IPS-20b (cell line): ENCODE measurements at regions not wholly inside any gene's neighbourhood (a gene's known extent, or its start where the extent isn't known, plus 50 kb on each side); places are given as distances from the start of the nearest gene placed in this dataset.

Experiments
- H3K27ac ChIP-seq: one replicate; pipeline ENCODE4 v1.5.1; 2013; ENCODE audit warnings: low read length
- H3K27me3 ChIP-seq: 2 replicates; pipeline ENCODE4 v1.6.1; 2013; ENCODE audit warnings: mild to moderate bottlenecking, low read length, inconsistent platforms; ENCODE audit not compliant: insufficient read depth
- H3K36me3 ChIP-seq: 2 replicates; pipeline ENCODE4 v1.6.1; 2013; ENCODE audit warnings: low read depth, mild to moderate bottlenecking, inconsistent platforms, low read length, moderate library complexity; ENCODE audit not compliant: insufficient read depth
- H3K4me1 ChIP-seq: 2 replicates; pipeline ENCODE4 v1.6.1; 2013; ENCODE audit warnings: mild to moderate bottlenecking, control low read depth, inconsistent platforms, low read length, moderate library complexity; ENCODE audit not compliant: insufficient read depth
- H3K4me3 ChIP-seq: 2 replicates; pipeline ENCODE4 v1.5.1; 2013; ENCODE audit warnings: mild to moderate bottlenecking, low read length, inconsistent platforms
- H3K9ac ChIP-seq: 2 replicates; pipeline ENCODE4 v1.6.1; 2013; ENCODE audit warnings: low read depth, mild to moderate bottlenecking, inconsistent platforms, low read length, moderate library complexity
- H3K9me3 ChIP-seq: 2 replicates; pipeline ENCODE4 v1.6.1; 2013; ENCODE audit warnings: mild to moderate bottlenecking, low read depth, low read length, inconsistent platforms; ENCODE audit not compliant: insufficient read depth

GRCh38 chr10:108840944-108841343 lies 1082.4 kb downstream of the XPNPEP1 start:
- Histone ChIP-seq H3K27me3 (no peaks in the 10 kb centered on the region), H3K27ac (no peak overlapping the region), H3K4me3 (no peak overlapping the region)

GRCh38 chr10:108836362-108836761 lies 1086.9 kb downstream of the XPNPEP1 start:
- Histone ChIP-seq H3K27ac (no peak overlapping the region), H3K4me3 (no peak overlapping the region), H3K36me3 (no peaks in the 10 kb centered on the region), H3K4me1 (no peaks in the 10 kb centered on the region), H3K27me3 (no peaks in the 10 kb centered on the region), H3K9ac (no peak overlapping the region), H3K9me3 (no peaks in the 10 kb centered on the region)

More at GRCh38 chr10:108840944-108841343, 1082.4 kb downstream of the XPNPEP1 start:
- Histone ChIP-seq H3K4me1 (no peaks in the 10 kb centered on the region), H3K9me3 (peaks cover 6% of the 10 kb centered on the region; the same call in 1 of the 2 replicates), H3K9ac (no peak overlapping the region), H3K36me3 (no peaks in the 10 kb centered on the region)

GRCh38 chr10:108822026-108822425 lies 1101.3 kb downstream of the XPNPEP1 start:
- H3K9me3 ChIP-seq: no peaks in the 10 kb centered on the region
- H3K9ac ChIP-seq: no peak overlapping the region
- H3K4me3 ChIP-seq: no peak overlapping the region
- H3K4me1 ChIP-seq: no peaks in the 10 kb centered on the region
- no peaks in the 10 kb centered on the region for H3K27me3 ChIP-seq
- no peak overlapping the region for H3K27ac ChIP-seq
- H3K36me3 ChIP-seq: no peaks in the 10 kb centered on the region

GRCh38 chr10:108819302-108819701 lies 1104.0 kb downstream of the XPNPEP1 start:
- Histone ChIP-seq H3K4me1 (no peaks in the 10 kb centered on the region), H3K27me3 (no peaks in the 10 kb centered on the region), H3K9me3 (no peaks in the 10 kb centered on the region), H3K27ac (no peak overlapping the region), H3K9ac (no peak overlapping the region), H3K4me3 (no peak overlapping the region), H3K36me3 (no peaks in the 10 kb centered on the region)

GRCh38 chr10:108817584-108817983 lies 1105.7 kb downstream of the XPNPEP1 start:
- no peak overlapping the region for H3K27ac ChIP-seq
- H3K4me1 ChIP-seq: no peaks in the 10 kb centered on the region
- no peaks in the 10 kb centered on the region for H3K36me3 ChIP-seq
- H3K9ac ChIP-seq: no peak overlapping the region
- H3K4me3 ChIP-seq: no peak overlapping the region
- no peaks in the 10 kb centered on the region for H3K27me3 ChIP-seq
- H3K9me3 ChIP-seq: no peaks in the 10 kb centered on the region

GRCh38 chr10:108817135-108817534 lies 1106.2 kb downstream of the XPNPEP1 start:
- Histone ChIP-seq H3K9me3 (no peaks in the 10 kb centered on the region), H3K4me1 (no peaks in the 10 kb centered on the region), H3K4me3 (no peak overlapping the region), H3K9ac (no peak overlapping the region), H3K27me3 (no peaks in the 10 kb centered on the region), H3K36me3 (no peaks in the 10 kb centered on the region), H3K27ac (no peak overlapping the region)

GRCh38 chr10:108812906-108813305 lies 1110.4 kb downstream of the XPNPEP1 start:
- H3K4me3 ChIP-seq: no peak overlapping the region
- no peak overlapping the region for H3K9ac ChIP-seq
- H3K27ac ChIP-seq: no peak overlapping the region
- H3K4me1 ChIP-seq: no peaks in the 10 kb centered on the region
- no peaks in the 10 kb centered on the region for H3K9me3 ChIP-seq
- no peaks in the 10 kb centered on the region for H3K36me3 ChIP-seq
- no peaks in the 10 kb centered on the region for H3K27me3 ChIP-seq

GRCh38 chr10:108812296-108812695 lies 1111.0 kb downstream of the XPNPEP1 start:
- no peaks in the 10 kb centered on the region for H3K36me3 ChIP-seq
- H3K27ac ChIP-seq: no peak overlapping the region
- H3K9me3 ChIP-seq: no peaks in the 10 kb centered on the region
- no peaks in the 10 kb centered on the region for H3K4me1 ChIP-seq
- H3K27me3 ChIP-seq: no peaks in the 10 kb centered on the region
- no peak overlapping the region for H3K4me3 ChIP-seq
- no peak overlapping the region for H3K9ac ChIP-seq

GRCh38 chr10:108808228-108808627 lies 1115.1 kb downstream of the XPNPEP1 start:
- H3K36me3 ChIP-seq: no peaks in the 10 kb centered on the region
- H3K9me3 ChIP-seq: no peaks in the 10 kb centered on the region
- no peak overlapping the region for H3K27ac ChIP-seq
- H3K4me3 ChIP-seq: no peak overlapping the region
- H3K4me1 ChIP-seq: no peaks in the 10 kb centered on the region
- H3K27me3 ChIP-seq: no peaks in the 10 kb centered on the region
- no peak overlapping the region for H3K9ac ChIP-seq

GRCh38 chr10:108801775-108802517 lies 1121.4 kb downstream of the XPNPEP1 start:
- Histone ChIP-seq H3K9me3 (no peaks in the 10 kb centered on the region), H3K27me3 (no peaks in the 10 kb centered on the region)

GRCh38 chr10:108801220-108801619 lies 1122.1 kb downstream of the XPNPEP1 start:
- Histone ChIP-seq H3K27ac (no peak overlapping the region), H3K9me3 (no peaks in the 10 kb centered on the region), H3K27me3 (no peaks in the 10 kb centered on the region), H3K9ac (no peak overlapping the region), H3K4me3 (no peak overlapping the region), H3K36me3 (no peaks in the 10 kb centered on the region), H3K4me1 (no peaks in the 10 kb centered on the region)

More at GRCh38 chr10:108801775-108802517, 1121.4 kb downstream of the XPNPEP1 start:
- Histone ChIP-seq H3K27ac (no peak overlapping the region), H3K9ac (no peak overlapping the region), H3K4me1 (no peaks in the 10 kb centered on the region), H3K4me3 (no peak overlapping the region), H3K36me3 (no peaks in the 10 kb centered on the region)

GRCh38 chr10:108797573-108797972 lies 1125.7 kb downstream of the XPNPEP1 start:
- Histone ChIP-seq H3K4me3 (no peak overlapping the region), H3K27ac (no peak overlapping the region), H3K9ac (no peak overlapping the region), H3K9me3 (no peaks in the 10 kb centered on the region; the same call in 1 of the 2 replicates), H3K27me3 (no peaks in the 10 kb centered on the region), H3K4me1 (no peaks in the 10 kb centered on the region), H3K36me3 (no peaks in the 10 kb centered on the region)
